ENCODE measurements at regions not wholly inside any gene's neighbourhood (a gene's known extent, or its start where the extent isn't known, plus 50 kb on each side); places are given as distances from the start of the nearest gene placed in this dataset.

GRCh38 chr6:167491438-167492099, 166.7 kb downstream of the TTLL2 start:
- peaks cover 22% of the 10 kb centered on the region for H3K27me3 ChIP-seq (ENCODE audit: control insufficient read depth, insufficient read depth, low read length)
- no peak overlapping the region for H3K4me3 ChIP-seq (ENCODE audit: low read depth, low read length)
- no peak for DNase-seq (ENCODE audit: low read depth)
- no peaks in the 10 kb centered on the region for H3K36me3 ChIP-seq (ENCODE audit: control insufficient read depth, insufficient read depth, low read length)
- TF ChIP-seq CTCF (IDR thresholded peaks at IDR 0.05; ENCODE audit: insufficient read depth, low read length, poor library complexity, severe bottlenecking), result no peak

GRCh38 chr6:167492100-167492449, 167.2 kb downstream of the TTLL2 start:
- no peaks in the 10 kb centered on the region for H3K36me3 ChIP-seq (ENCODE audit: control insufficient read depth, insufficient read depth, low read length)
- no peak overlapping the region for H3K4me3 ChIP-seq (ENCODE audit: low read depth, low read length)
- TF ChIP-seq CTCF (IDR thresholded peaks at IDR 0.05; ENCODE audit: insufficient read depth, low read length, poor library complexity, severe bottlenecking), result no peak
- H3K27me3 ChIP-seq (ENCODE audit: control insufficient read depth, insufficient read depth, low read length), result peaks cover 22% of the 10 kb centered on the region
- no peak for DNase-seq (ENCODE audit: low read depth)

DNA sequence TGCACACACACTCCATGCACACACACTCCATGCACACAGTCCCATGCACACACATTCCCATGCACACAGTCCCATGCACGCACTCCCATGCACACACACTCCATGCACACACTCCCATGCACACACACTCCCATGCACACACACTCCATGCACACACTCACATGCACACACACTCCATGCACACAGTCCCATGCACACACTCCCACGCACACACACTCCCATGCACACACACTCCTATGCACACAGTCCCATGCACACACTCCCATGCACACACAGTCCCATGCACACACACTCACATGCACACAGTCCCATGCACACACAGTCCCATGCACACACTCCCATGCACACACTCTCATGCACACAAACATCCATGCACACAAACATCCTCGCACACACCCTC, 168.4 kb downstream of the TTLL2 start:
- DNase-seq (ENCODE audit: low read depth), result no peak
- Histone ChIP-seq H3K27me3 (ENCODE audit: control insufficient read depth, insufficient read depth, low read length) (peaks cover 22% of the 10 kb centered on the region), H3K36me3 (ENCODE audit: control insufficient read depth, insufficient read depth, low read length) (no peaks in the 10 kb centered on the region), H3K4me3 (ENCODE audit: low read depth, low read length) (no peak overlapping the region)
- no peak for TF ChIP-seq CTCF (IDR thresholded peaks at IDR 0.05; ENCODE audit: insufficient read depth, low read length, poor library complexity, severe bottlenecking)

- TF ChIP-seq CTCF (IDR thresholded peaks at IDR 0.05; ENCODE audit: insufficient read depth, low read length, poor library complexity, severe bottlenecking), result no peak
- Histone ChIP-seq H3K4me3 (ENCODE audit: low read depth, low read length) (no peak overlapping the region), H3K36me3 (ENCODE audit: control insufficient read depth, insufficient read depth, low read length) (no peaks in the 10 kb centered on the region), H3K27me3 (ENCODE audit: control insufficient read depth, insufficient read depth, low read length) (peaks cover 22% of the 10 kb centered on the region)
- DNase-seq (ENCODE audit: low read depth), result no peak
These were observed 169.3 kb downstream of the TTLL2 start for GRCh38 chr6:167493976-167494697.

DNA sequence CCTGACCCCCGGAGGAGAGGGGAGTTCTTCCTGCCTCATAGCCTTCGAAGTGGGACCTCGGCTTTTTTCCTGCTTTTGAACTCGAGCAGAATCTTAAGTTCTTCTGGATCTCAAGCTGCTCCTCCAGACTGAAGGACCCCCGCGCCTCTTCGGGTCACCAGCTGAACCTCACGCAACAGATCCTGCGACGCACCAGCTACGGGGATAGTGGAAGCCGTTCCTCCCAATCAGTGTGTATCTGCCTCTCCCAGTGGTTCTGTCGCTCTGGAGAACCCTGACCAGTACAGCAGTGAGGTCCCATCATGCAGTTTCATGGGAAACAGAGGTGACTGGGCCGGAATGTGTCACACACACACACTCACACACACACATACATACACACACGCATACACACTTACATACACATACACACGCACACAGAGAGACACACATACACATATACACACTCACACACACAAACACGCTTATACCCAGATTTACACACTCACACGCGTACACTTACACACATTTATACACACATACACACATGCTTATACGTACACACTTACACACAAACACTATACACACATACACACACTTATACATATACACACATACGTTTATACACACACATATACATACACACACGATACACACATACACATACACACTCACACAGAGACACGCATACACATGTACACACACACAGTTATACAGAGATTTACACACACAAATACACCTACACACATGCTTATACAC, 170.0 kb downstream of the TTLL2 start:
- no peak overlapping the region for H3K4me3 ChIP-seq (ENCODE audit: low read depth, low read length)
- H3K27me3 ChIP-seq (ENCODE audit: control insufficient read depth, insufficient read depth, low read length), result peaks cover 22% of the 10 kb centered on the region
- H3K36me3 ChIP-seq (ENCODE audit: control insufficient read depth, insufficient read depth, low read length), result no peaks in the 10 kb centered on the region
- no peak for DNase-seq (ENCODE audit: low read depth)
- TF ChIP-seq CTCF (IDR thresholded peaks at IDR 0.05; ENCODE audit: insufficient read depth, low read length, poor library complexity, severe bottlenecking), result no peak
